ENCODE measurements at regions not wholly inside any gene's neighbourhood (a gene's known extent, or its start where the extent isn't known, plus 50 kb on each side); places are given as distances from the start of the nearest gene placed in this dataset.

- no peaks in the 10 kb centered on the region for H3K27me3 ChIP-seq (ENCODE audit: control insufficient read depth, insufficient read depth, low read length)
- H3K27ac ChIP-seq (ENCODE audit: low read depth, low read length) = no peak overlapping the region
- H3K36me3 ChIP-seq (ENCODE audit: control insufficient read depth, insufficient read depth, low read length) = no peaks in the 10 kb centered on the region
- H3K9ac ChIP-seq (ENCODE audit: low read depth, low read length) = no peak overlapping the region
- H3K4me3 ChIP-seq (ENCODE audit: low read depth, low read length) = no peak overlapping the region
- H3K4me1 ChIP-seq (ENCODE audit: control insufficient read depth, insufficient read depth, low read length) = no peaks in the 10 kb centered on the region
- no peaks in the 10 kb centered on the region for H3K9me3 ChIP-seq (ENCODE audit: control insufficient read depth, insufficient read depth, low read length)
Observed at GRCh38 chr17:51387986-51388385, 127.6 kb downstream of the UTP18 start.

GRCh38 chr17:51389875-51390274 lies 129.5 kb downstream of the UTP18 start:
- Histone ChIP-seq H3K36me3 (ENCODE audit: control insufficient read depth, insufficient read depth, low read length) (no peaks in the 10 kb centered on the region), H3K27me3 (ENCODE audit: control insufficient read depth, insufficient read depth, low read length) (no peaks in the 10 kb centered on the region), H3K9me3 (ENCODE audit: control insufficient read depth, insufficient read depth, low read length) (no peaks in the 10 kb centered on the region), H3K4me1 (ENCODE audit: control insufficient read depth, insufficient read depth, low read length) (no peaks in the 10 kb centered on the region), H3K27ac (ENCODE audit: low read depth, low read length) (no peak overlapping the region), H3K9ac (ENCODE audit: low read depth, low read length) (no peak overlapping the region), H3K4me3 (ENCODE audit: low read depth, low read length) (no peak overlapping the region)

- no peak overlapping the region for H3K9ac ChIP-seq (ENCODE audit: low read depth, low read length)
- no peak overlapping the region for H3K4me3 ChIP-seq (ENCODE audit: low read depth, low read length)
- H3K36me3 ChIP-seq (ENCODE audit: control insufficient read depth, insufficient read depth, low read length) = no peaks in the 10 kb centered on the region
- no peaks in the 10 kb centered on the region for H3K9me3 ChIP-seq (ENCODE audit: control insufficient read depth, insufficient read depth, low read length)
- no peak overlapping the region for H3K27ac ChIP-seq (ENCODE audit: low read depth, low read length)
- H3K4me1 ChIP-seq (ENCODE audit: control insufficient read depth, insufficient read depth, low read length) = no peaks in the 10 kb centered on the region
- H3K27me3 ChIP-seq (ENCODE audit: control insufficient read depth, insufficient read depth, low read length) = no peaks in the 10 kb centered on the region
Observed at GRCh38 chr17:51391982-51392654, 131.8 kb downstream of the UTP18 start.

GRCh38 chr17:51395621-51396020 lies 135.3 kb downstream of the UTP18 start:
- Histone ChIP-seq H3K27ac (ENCODE audit: low read depth, low read length) (no peak overlapping the region), H3K27me3 (ENCODE audit: control insufficient read depth, insufficient read depth, low read length) (no peaks in the 10 kb centered on the region), H3K9me3 (ENCODE audit: control insufficient read depth, insufficient read depth, low read length) (no peaks in the 10 kb centered on the region), H3K36me3 (ENCODE audit: control insufficient read depth, insufficient read depth, low read length) (no peaks in the 10 kb centered on the region), H3K4me1 (ENCODE audit: control insufficient read depth, insufficient read depth, low read length) (0 out of 2 replicates have a peak, but pooled peaks cover 2% of the 10 kb centered on the region), H3K9ac (ENCODE audit: low read depth, low read length) (no peak overlapping the region), H3K4me3 (ENCODE audit: low read depth, low read length) (no peak overlapping the region)

- no peaks in the 10 kb centered on the region for H3K27me3 ChIP-seq (ENCODE audit: control insufficient read depth, insufficient read depth, low read length)
- peak overlapping the region; percentile 79 for H3K27ac ChIP-seq (ENCODE audit: low read depth, low read length)
- 0 out of 2 replicates have a peak, but pooled peaks cover 2% of the 10 kb centered on the region for H3K4me1 ChIP-seq (ENCODE audit: control insufficient read depth, insufficient read depth, low read length)
- H3K9me3 ChIP-seq (ENCODE audit: control insufficient read depth, insufficient read depth, low read length) = no peaks in the 10 kb centered on the region
- H3K4me3 ChIP-seq (ENCODE audit: low read depth, low read length) = no peak overlapping the region
- no peak overlapping the region for H3K9ac ChIP-seq (ENCODE audit: low read depth, low read length)
- H3K36me3 ChIP-seq (ENCODE audit: control insufficient read depth, insufficient read depth, low read length) = no peaks in the 10 kb centered on the region
Observed at GRCh38 chr17:51397361-51398127, 137.2 kb downstream of the UTP18 start.

- H3K4me1 ChIP-seq (ENCODE audit: control insufficient read depth, insufficient read depth, low read length) = 0 out of 2 replicates have a peak, but pooled peaks cover 2% of the 10 kb centered on the region
- H3K4me3 ChIP-seq (ENCODE audit: low read depth, low read length) = no peak overlapping the region
- H3K9ac ChIP-seq (ENCODE audit: low read depth, low read length) = no peak overlapping the region
- no peaks in the 10 kb centered on the region for H3K27me3 ChIP-seq (ENCODE audit: control insufficient read depth, insufficient read depth, low read length)
- no peaks in the 10 kb centered on the region for H3K36me3 ChIP-seq (ENCODE audit: control insufficient read depth, insufficient read depth, low read length)
- H3K27ac ChIP-seq (ENCODE audit: low read depth, low read length) = peak overlapping the region; percentile 79
- H3K9me3 ChIP-seq (ENCODE audit: control insufficient read depth, insufficient read depth, low read length) = no peaks in the 10 kb centered on the region
Observed at GRCh38 chr17:51398128-51398525, 137.8 kb downstream of the UTP18 start.

- H3K27me3 ChIP-seq (ENCODE audit: control insufficient read depth, insufficient read depth, low read length) = no peaks in the 10 kb centered on the region
- H3K4me3 ChIP-seq (ENCODE audit: low read depth, low read length) = no peak overlapping the region
- no peaks in the 10 kb centered on the region for H3K9me3 ChIP-seq (ENCODE audit: control insufficient read depth, insufficient read depth, low read length)
- H3K36me3 ChIP-seq (ENCODE audit: control insufficient read depth, insufficient read depth, low read length) = no peaks in the 10 kb centered on the region
- no peak overlapping the region for H3K27ac ChIP-seq (ENCODE audit: low read depth, low read length)
- peaks cover 7% of the 10 kb centered on the region; the same call in 1 of the 2 replicates for H3K4me1 ChIP-seq (ENCODE audit: control insufficient read depth, insufficient read depth, low read length)
- no peak overlapping the region for H3K9ac ChIP-seq (ENCODE audit: low read depth, low read length)
Observed at GRCh38 chr17:51398687-51399086, 138.3 kb downstream of the UTP18 start.

GRCh38 chr17:51401279-51401678 lies 140.9 kb downstream of the UTP18 start:
- H3K4me3 ChIP-seq (ENCODE audit: low read depth, low read length) = no peak overlapping the region
- H3K27me3 ChIP-seq (ENCODE audit: control insufficient read depth, insufficient read depth, low read length) = no peaks in the 10 kb centered on the region
- no peak overlapping the region for H3K27ac ChIP-seq (ENCODE audit: low read depth, low read length)
- no peaks in the 10 kb centered on the region for H3K36me3 ChIP-seq (ENCODE audit: control insufficient read depth, insufficient read depth, low read length)
- peaks cover 9% of the 10 kb centered on the region; the same call in 1 of the 2 replicates for H3K4me1 ChIP-seq (ENCODE audit: control insufficient read depth, insufficient read depth, low read length)
- no peaks in the 10 kb centered on the region for H3K9me3 ChIP-seq (ENCODE audit: control insufficient read depth, insufficient read depth, low read length)
- H3K9ac ChIP-seq (ENCODE audit: low read depth, low read length) = no peak overlapping the region

- H3K27ac ChIP-seq (ENCODE audit: low read depth, low read length) = no peak overlapping the region
- H3K9ac ChIP-seq (ENCODE audit: low read depth, low read length) = no peak overlapping the region
Observed at GRCh38 chr17:51402899-51403298, 142.6 kb downstream of the UTP18 start.

GRCh38 chr17:51407576-51407975 lies 147.2 kb downstream of the UTP18 start:
- H3K4me3 ChIP-seq (ENCODE audit: low read depth, low read length) = no peak overlapping the region
- H3K27me3 ChIP-seq (ENCODE audit: control insufficient read depth, insufficient read depth, low read length) = no peaks in the 10 kb centered on the region
- peaks cover 7% of the 10 kb centered on the region; the same call in 1 of the 2 replicates for H3K4me1 ChIP-seq (ENCODE audit: control insufficient read depth, insufficient read depth, low read length)
- H3K9ac ChIP-seq (ENCODE audit: low read depth, low read length) = no peak overlapping the region
- no peak overlapping the region for H3K27ac ChIP-seq (ENCODE audit: low read depth, low read length)
- no peaks in the 10 kb centered on the region for H3K9me3 ChIP-seq (ENCODE audit: control insufficient read depth, insufficient read depth, low read length)
- no peaks in the 10 kb centered on the region for H3K36me3 ChIP-seq (ENCODE audit: control insufficient read depth, insufficient read depth, low read length)

More at GRCh38 chr17:51402899-51403298, 142.6 kb downstream of the UTP18 start:
- H3K4me3 ChIP-seq (ENCODE audit: low read depth, low read length) = no peak overlapping the region
- no peaks in the 10 kb centered on the region for H3K9me3 ChIP-seq (ENCODE audit: control insufficient read depth, insufficient read depth, low read length)
- no peaks in the 10 kb centered on the region for H3K27me3 ChIP-seq (ENCODE audit: control insufficient read depth, insufficient read depth, low read length)
- peaks cover 7% of the 10 kb centered on the region; the same call in 1 of the 2 replicates for H3K4me1 ChIP-seq (ENCODE audit: control insufficient read depth, insufficient read depth, low read length)
- H3K36me3 ChIP-seq (ENCODE audit: control insufficient read depth, insufficient read depth, low read length) = no peaks in the 10 kb centered on the region

GRCh38 chr17:51419476-51419875 lies 159.1 kb downstream of the UTP18 start:
- Histone ChIP-seq H3K27ac (ENCODE audit: low read depth, low read length) (no peak overlapping the region), H3K9ac (ENCODE audit: low read depth, low read length) (no peak overlapping the region)

More at GRCh38 chr17:51419476-51419875, 159.1 kb downstream of the UTP18 start:
- no peaks in the 10 kb centered on the region for H3K9me3 ChIP-seq (ENCODE audit: control insufficient read depth, insufficient read depth, low read length)
- no peaks in the 10 kb centered on the region for H3K27me3 ChIP-seq (ENCODE audit: control insufficient read depth, insufficient read depth, low read length)
- no peaks in the 10 kb centered on the region for H3K36me3 ChIP-seq (ENCODE audit: control insufficient read depth, insufficient read depth, low read length)
- no peak overlapping the region for H3K4me3 ChIP-seq (ENCODE audit: low read depth, low read length)
- H3K4me1 ChIP-seq (ENCODE audit: control insufficient read depth, insufficient read depth, low read length) = peaks cover 9% of the 10 kb centered on the region

All from HUES48 (cell line).